Stimulated activated effector memory CD8-positive, alpha-beta T cell treated with anti-CD3 and anti-CD28 coated beads, Interleukin-12 subunit alpha, Interleukin-12 subunit beta, amount 100 ng/mL, for 72 hours (primary cell): ENCODE measurements at regions not wholly inside any gene's neighbourhood (a gene's known extent, or its start where the extent isn't known, plus 50 kb on each side); places are given as distances from the start of the nearest gene placed in this dataset.
"Not testable (repeated sequence)": the region's sequence is repeated elsewhere in the genome, so short reads cannot be mapped to it uniquely, and the experiment has no call there.

Experiments
- ATAC-seq: fragments of 150-1000 bp; cut with Tn5 transposase; 2 replicates; pipeline ENCODE4 v1.10.0; 2021
- DNase-seq, 2 donors: peaks; one replicate each; pipeline ENCODE4 v3.0.0; 2021 to 2022; ENCODE audit warnings: low spot score in 2 of 2
- H3K27ac Mint-ChIP-seq: one replicate; pipeline ENCODE4 v1.8.0; 2022; ENCODE audit warnings: mild to moderate bottlenecking, mixed read lengths
- H3K36me3 Mint-ChIP-seq: one replicate; pipeline ENCODE4 v1.8.0; 2022; ENCODE audit warnings: mild to moderate bottlenecking, mixed read lengths
- H3K4me1 Mint-ChIP-seq: one replicate; pipeline ENCODE4 v1.8.0; 2022; ENCODE audit warnings: mixed read lengths
- H3K4me3 Mint-ChIP-seq: one replicate; pipeline ENCODE4 v1.8.0; 2022; ENCODE audit warnings: mild to moderate bottlenecking, mixed read lengths
- H3K9me3 Mint-ChIP-seq: one replicate; pipeline ENCODE4 v1.8.0; 2022; ENCODE audit warnings: mixed read lengths

GRCh38 chr21:18041012-18041411 lies 203.6 kb upstream of the CHODL start:
- Mint-ChIP-seq H3K9me3 (no peaks in the 10 kb centered on the region), H3K27ac (no peak overlapping the region), H3K4me3 (no peak overlapping the region), H3K4me1 (no peaks in the 10 kb centered on the region), H3K36me3 (no peaks in the 10 kb centered on the region)
- no peak for DNase-seq
- ATAC-seq = peak; percentile 68

- no peaks in the 10 kb centered on the region for H3K36me3 Mint-ChIP-seq
- H3K27ac Mint-ChIP-seq = no peak overlapping the region
- no peaks in the 10 kb centered on the region for H3K4me1 Mint-ChIP-seq
- no peak overlapping the region for H3K4me3 Mint-ChIP-seq
- ATAC-seq (peak; percentile 96), DNase-seq (no peak)
- peaks cover under 1% of the 10 kb centered on the region for H3K9me3 Mint-ChIP-seq
Measured at GRCh38 chr21:18030248-18030647, 211.1 kb upstream of the C21orf91 start.

DNA sequence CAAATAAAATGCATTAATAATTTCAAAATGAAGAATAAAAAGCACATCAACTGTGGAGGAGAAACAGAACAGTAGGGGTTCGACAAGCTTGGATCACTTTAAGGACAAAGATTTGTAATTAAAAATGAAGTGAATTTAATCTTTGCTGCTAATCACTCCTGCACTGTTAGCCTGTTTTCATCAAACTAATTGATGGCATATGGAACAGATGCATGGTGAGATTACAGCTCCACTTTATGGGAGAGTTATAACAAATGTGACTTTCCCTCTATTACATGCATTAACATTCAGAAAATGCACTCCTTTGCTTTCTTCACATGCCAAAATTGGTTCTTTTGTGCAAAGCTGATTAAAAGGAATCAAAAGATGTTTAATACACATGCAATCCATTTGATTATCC lies 207.2 kb upstream of the C21orf91 start:
- ATAC-seq (no peak), DNase-seq (no peak)
- no peaks in the 10 kb centered on the region for H3K36me3 Mint-ChIP-seq
- no peaks in the 10 kb centered on the region for H3K9me3 Mint-ChIP-seq
- H3K27ac Mint-ChIP-seq = no peak overlapping the region
- H3K4me3 Mint-ChIP-seq = no peak overlapping the region
- no peaks in the 10 kb centered on the region for H3K4me1 Mint-ChIP-seq

- Mint-ChIP-seq H3K9me3 (no peaks in the 10 kb centered on the region), H3K27ac (no peak overlapping the region), H3K4me1 (no peaks in the 10 kb centered on the region), H3K36me3 (no peaks in the 10 kb centered on the region), H3K4me3 (no peak overlapping the region)
- DNase-seq (no peak), ATAC-seq (no peak)
Measured at GRCh38 chr21:18023711-18024110, 204.6 kb upstream of the C21orf91 start.

DNA sequence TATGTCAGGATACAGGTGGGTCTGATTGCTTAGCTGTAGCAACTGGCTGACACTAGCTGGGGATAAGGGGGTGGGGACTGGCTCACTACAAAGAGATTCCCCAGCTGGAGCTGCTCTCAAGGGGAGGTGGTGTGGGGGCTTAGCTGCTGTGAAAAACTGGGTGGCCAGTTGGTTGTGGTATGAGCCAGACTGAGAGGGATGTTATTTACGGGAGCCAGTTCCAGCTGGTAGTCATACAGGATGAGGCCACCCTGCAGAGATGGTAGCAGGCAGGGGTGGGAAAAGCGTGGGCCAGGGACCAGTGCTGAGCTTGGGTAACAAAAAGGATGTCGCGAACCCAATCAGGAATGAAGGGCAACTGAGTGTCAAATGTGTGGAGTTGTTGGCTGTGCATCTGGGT lies 204.0 kb upstream of the C21orf91 start:
- no peak overlapping the region for H3K4me3 Mint-ChIP-seq
- H3K36me3 Mint-ChIP-seq = no peaks in the 10 kb centered on the region
- no peaks in the 10 kb centered on the region for H3K4me1 Mint-ChIP-seq
- no peaks in the 10 kb centered on the region for H3K9me3 Mint-ChIP-seq
- DNase-seq = no peak
- H3K27ac Mint-ChIP-seq = no peak overlapping the region
- no peak for ATAC-seq

DNA sequence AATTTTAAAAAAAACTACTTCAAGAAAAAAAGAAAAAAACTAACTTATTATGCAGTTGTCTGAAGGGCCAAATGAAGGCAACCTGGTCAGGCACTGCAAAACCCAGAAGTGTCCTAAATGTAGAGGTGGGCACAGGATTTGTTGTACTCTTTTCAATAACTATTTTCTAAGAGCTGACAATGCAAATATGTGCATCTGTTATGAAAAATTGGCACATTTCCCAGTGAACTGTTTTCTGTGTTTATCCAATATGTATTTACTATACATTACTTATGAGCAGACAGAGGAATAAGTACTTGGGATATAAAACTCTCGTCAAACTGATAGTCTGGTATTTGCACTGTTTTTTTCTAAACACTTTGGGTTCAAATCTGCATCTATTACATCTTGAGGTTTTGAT lies 188.0 kb upstream of the C21orf91 start:
- Mint-ChIP-seq H3K9me3 (no peaks in the 10 kb centered on the region), H3K4me1 (no peaks in the 10 kb centered on the region), H3K27ac (no peak overlapping the region), H3K36me3 (no peaks in the 10 kb centered on the region), H3K4me3 (no peak overlapping the region)
- ATAC-seq (no peak), DNase-seq (no peak)

GRCh38 chr21:18006691-18007090 lies 187.5 kb upstream of the C21orf91 start:
- H3K27ac Mint-ChIP-seq = no peak overlapping the region
- no peak for ATAC-seq
- DNase-seq = no peak
- no peak overlapping the region for H3K4me3 Mint-ChIP-seq
- H3K4me1 Mint-ChIP-seq = no peaks in the 10 kb centered on the region
- H3K9me3 Mint-ChIP-seq = no peaks in the 10 kb centered on the region
- H3K36me3 Mint-ChIP-seq = no peaks in the 10 kb centered on the region

DNA sequence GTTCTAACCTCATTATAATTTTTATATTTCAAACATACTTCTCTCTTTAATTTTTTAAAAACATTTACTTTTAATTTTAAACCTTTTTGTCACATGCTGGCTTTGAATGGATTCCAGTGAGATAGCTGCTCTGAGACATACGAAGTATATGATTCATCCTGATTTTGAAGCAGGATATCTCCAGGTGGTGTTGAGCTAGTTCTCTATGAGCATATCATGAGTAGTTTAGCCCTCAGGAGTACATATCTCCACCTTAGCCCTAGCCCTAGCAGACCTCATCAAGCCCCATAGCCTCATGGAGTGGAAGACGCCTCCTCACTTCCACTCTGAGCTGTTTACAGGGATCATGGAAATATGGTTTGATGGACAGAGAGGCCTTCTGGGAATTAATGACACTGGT lies 183.2 kb upstream of the C21orf91 start:
- H3K9me3 Mint-ChIP-seq = no peaks in the 10 kb centered on the region
- H3K4me3 Mint-ChIP-seq = no peak overlapping the region
- ATAC-seq = no peak

DNA sequence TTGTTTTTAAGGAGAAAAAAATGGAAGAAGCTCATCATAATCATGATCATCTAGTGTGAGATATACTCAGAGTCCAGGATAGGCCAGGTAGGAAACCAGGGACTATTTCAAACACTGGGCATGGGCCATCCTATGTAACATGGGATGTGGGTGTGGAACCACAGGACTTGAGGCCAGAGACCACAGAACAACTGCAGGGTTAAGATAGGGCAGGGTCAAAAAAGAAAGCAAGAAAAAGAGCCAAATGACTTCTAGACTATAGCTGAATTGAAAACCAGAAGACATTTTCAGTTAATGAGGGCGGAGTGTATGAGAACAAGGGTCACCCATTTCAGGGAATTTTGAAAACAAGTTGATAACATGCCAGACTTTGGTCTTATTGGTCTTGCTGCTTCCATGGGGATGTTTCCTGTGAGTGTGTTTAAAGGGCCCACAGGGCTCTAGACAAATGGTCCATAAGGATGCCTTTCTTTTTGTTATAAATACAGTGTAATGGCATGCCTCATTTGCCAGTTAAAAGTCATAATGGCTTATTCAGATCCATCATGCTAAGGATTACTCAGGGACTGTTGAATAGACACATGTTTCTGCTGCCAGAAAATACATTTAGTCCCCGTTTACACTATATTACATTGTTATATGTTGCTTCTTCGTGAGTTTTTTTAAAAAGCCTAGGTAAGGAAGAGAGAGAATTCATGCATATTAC lies 182.0 kb upstream of the C21orf91 start:
- Mint-ChIP-seq H3K27ac (no peak overlapping the region), H3K4me3 (no peak overlapping the region), H3K9me3 (no peaks in the 10 kb centered on the region), H3K36me3 (no peaks in the 10 kb centered on the region), H3K4me1 (no peaks in the 10 kb centered on the region)
- ATAC-seq (no peak), DNase-seq (no peak)

More for the DNA sequence above, 183.2 kb upstream of the C21orf91 start:
- no peaks in the 10 kb centered on the region for H3K4me1 Mint-ChIP-seq
- no peaks in the 10 kb centered on the region for H3K36me3 Mint-ChIP-seq
- no peak overlapping the region for H3K27ac Mint-ChIP-seq
- no peak for DNase-seq

DNA sequence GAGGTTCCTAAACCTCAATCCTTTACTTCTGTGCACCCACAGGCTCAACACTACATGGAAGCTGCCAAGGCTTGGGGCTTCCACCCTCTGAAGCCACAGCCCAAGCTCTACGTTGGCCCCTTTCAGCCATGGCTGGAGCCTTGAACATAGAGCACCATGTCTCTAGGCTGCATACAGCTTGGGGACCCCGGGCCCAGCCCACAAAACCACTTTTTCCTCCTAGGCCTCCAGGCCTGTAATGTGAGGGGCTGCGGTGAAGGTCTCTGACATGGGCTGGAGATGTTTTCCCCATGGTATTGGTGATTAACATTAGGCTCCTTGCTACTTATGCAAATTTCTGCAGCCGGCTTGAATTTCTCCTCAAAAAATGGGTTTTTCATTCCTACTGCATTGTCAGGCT lies 179.4 kb upstream of the C21orf91 start:
- not testable (repeated sequence) for ATAC-seq, H3K36me3 Mint-ChIP-seq, H3K4me1 Mint-ChIP-seq, H3K9me3 Mint-ChIP-seq, DNase-seq, H3K4me3 Mint-ChIP-seq, H3K27ac Mint-ChIP-seq

DNA sequence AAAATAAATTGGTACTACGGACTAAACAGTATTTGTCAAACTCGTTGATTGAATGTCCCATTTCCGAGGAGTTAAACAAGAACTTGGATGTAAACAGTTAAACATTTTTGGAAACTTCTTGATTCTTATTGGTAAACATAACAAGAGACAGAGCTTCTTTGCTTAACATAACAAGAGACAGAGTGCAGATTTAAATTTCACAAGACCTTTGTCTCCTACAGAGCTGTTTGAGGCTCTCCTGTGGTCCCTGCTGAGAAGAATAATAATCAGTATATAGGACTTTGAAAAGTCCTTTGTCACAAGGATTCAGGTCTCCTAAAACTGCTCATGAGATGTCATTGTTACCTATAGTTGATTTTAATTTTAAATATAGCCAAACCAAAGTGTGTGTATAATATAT lies 170.6 kb upstream of the C21orf91 start:
- DNase-seq (no peak), ATAC-seq (no peak)
- H3K4me3 Mint-ChIP-seq = no peak overlapping the region
- H3K36me3 Mint-ChIP-seq = no peaks in the 10 kb centered on the region
- H3K9me3 Mint-ChIP-seq = peaks cover 12% of the 10 kb centered on the region
- no peaks in the 10 kb centered on the region for H3K4me1 Mint-ChIP-seq
- H3K27ac Mint-ChIP-seq = no peak overlapping the region

- H3K4me3 Mint-ChIP-seq = no peak overlapping the region
- peaks cover 2% of the 10 kb centered on the region for H3K9me3 Mint-ChIP-seq
- DNase-seq (no peak), ATAC-seq (no peak)
- no peaks in the 10 kb centered on the region for H3K4me1 Mint-ChIP-seq
- H3K27ac Mint-ChIP-seq = no peak overlapping the region
- no peaks in the 10 kb centered on the region for H3K36me3 Mint-ChIP-seq
Measured at GRCh38 chr21:17988102-17988437, 168.9 kb upstream of the C21orf91 start.

DNA sequence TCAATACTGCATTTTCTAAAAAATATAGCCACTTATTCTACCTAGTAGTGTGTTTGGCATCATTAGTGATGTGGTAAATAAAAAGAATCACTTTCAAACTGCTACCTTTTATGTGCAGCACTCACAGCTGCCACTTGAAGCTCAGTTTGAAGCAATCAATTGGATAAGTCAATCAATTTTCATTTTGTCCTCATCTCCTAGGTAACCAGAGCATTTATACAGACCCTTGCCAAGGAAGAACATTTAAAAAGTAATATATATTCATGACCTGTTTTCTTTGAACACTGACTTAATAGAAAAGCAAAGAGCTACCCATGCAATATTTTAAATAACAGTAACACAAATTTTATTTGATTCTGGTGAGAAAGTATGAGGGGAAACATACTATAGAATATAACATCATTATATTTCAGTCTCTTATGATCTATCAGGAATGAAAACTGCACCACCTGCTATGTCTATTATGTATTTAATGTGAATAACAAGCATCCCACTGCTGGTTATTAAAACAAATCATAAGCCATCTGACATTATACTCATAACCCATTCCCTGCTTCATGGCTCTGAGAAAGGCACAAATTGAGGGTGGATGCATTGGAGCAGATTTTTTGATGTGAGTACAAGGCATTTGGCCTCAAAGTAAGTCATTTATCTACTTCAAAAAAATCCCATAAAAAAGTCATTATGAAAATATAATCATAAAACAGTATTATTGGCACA lies 168.4 kb upstream of the C21orf91 start:
- H3K4me1 Mint-ChIP-seq = no peaks in the 10 kb centered on the region
- H3K4me3 Mint-ChIP-seq = no peak overlapping the region
- H3K27ac Mint-ChIP-seq = no peak overlapping the region
- ATAC-seq (no peak), DNase-seq (no peak)
- no peaks in the 10 kb centered on the region for H3K9me3 Mint-ChIP-seq
- no peaks in the 10 kb centered on the region for H3K36me3 Mint-ChIP-seq

DNA sequence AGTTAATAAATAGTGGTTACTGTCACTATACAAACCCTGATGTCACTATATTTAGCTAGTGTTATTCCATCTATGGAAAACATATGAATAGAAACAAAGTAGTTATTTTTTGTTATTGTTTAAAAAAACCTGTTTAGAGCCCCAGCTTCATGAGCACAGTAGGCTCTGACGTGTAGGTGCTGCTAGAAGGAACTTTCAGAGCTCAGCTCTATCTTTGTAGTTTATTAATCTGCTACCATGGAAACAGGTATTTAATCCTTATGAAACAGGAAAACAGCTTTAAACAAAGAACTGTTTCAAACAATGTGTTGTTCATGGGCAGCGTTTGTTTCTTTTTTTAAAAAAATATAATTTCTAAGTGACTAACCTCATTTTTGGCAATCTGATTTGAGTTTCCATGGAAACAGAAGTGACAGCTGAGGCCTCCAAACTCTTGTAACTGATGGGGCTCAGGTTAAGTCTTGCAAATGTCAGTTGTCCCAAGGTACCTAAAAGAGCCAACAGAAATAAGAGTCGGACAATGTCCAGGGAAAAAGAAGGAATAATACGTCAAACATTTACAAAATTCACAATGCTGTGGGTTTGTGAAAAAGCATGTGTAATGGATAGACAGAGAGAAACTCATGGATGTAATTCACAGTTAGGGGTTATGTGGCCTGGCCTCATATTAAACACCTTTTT lies 162.0 kb upstream of the C21orf91 start:
- H3K9me3 Mint-ChIP-seq = no peaks in the 10 kb centered on the region
- no peak overlapping the region for H3K4me3 Mint-ChIP-seq
- H3K27ac Mint-ChIP-seq = no peak overlapping the region
- DNase-seq = no peak
- H3K36me3 Mint-ChIP-seq = no peaks in the 10 kb centered on the region
- ATAC-seq = no peak
- H3K4me1 Mint-ChIP-seq = no peaks in the 10 kb centered on the region

DNA sequence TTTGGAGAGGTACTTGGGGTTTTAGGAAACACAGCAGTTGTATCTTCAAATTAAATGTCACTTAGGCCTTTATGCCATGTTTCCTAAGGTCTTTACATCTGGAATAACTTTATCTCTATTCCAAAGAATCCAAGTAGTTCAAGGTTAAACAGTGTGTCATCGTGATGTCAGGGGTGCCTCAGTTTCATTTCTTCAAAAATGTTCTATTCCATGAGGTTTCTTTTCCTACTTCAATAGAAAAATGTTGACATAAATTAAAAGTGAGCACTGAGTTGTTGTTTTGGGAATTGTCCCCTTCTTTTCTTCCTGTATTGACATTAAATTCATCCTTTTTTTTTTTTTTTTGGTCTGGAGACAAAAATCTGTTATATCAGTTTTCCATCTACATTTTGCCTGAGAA lies 160.6 kb upstream of the C21orf91 start:
- H3K4me3 Mint-ChIP-seq = no peak overlapping the region
- no peaks in the 10 kb centered on the region for H3K36me3 Mint-ChIP-seq
- H3K27ac Mint-ChIP-seq = no peak overlapping the region
- no peak for DNase-seq
- no peaks in the 10 kb centered on the region for H3K4me1 Mint-ChIP-seq
- no peak for ATAC-seq
- no peaks in the 10 kb centered on the region for H3K9me3 Mint-ChIP-seq

DNA sequence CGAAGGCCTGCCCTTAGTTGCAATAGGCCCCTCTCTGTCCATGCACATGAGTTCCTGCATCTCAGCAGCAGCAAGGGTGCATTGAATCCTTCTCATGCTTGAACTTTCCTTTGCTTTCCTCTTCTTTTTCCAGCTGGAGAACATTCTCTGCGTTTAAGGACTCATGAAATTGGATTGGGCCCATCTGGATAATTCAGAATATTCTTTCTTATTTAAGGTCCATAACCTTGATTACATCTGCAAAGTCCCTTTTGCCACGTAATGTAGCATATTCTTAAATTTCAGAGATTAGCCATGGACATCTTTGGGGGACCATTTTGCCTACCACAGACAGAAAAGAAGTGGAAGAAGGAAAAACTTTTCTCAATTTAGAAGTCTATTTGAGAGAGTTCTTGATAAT lies 159.7 kb upstream of the C21orf91 start:
- Mint-ChIP-seq H3K36me3 (no peaks in the 10 kb centered on the region), H3K4me1 (no peaks in the 10 kb centered on the region), H3K27ac (no peak overlapping the region), H3K9me3 (no peaks in the 10 kb centered on the region), H3K4me3 (no peak overlapping the region)
- no peak for DNase-seq
- no peak for ATAC-seq
